DND-41 (cell line): ENCODE measurements at regions not wholly inside any gene's neighbourhood (a gene's known extent, or its start where the extent isn't known, plus 50 kb on each side); places are given as distances from the start of the nearest gene placed in this dataset.

Experiments
- EZH2 ChIP-seq: IDR thresholded peaks from 3 replicates; pipeline ENCODE4 v1.6.1; 2012; ENCODE audit warnings: borderline replicate concordance, low read depth, mild to moderate bottlenecking, moderate library complexity, low read length, inconsistent platforms; ENCODE audit not compliant: severe bottlenecking
- TF ChIP-seq, protein P1 (sequence below): IDR thresholded peaks from 2 replicates; pipeline ENCODE4 v1.5.1; 2012; ENCODE audit warnings: borderline replicate concordance, low read length, moderate library complexity, mild to moderate bottlenecking; ENCODE audit not compliant: poor library complexity, severe bottlenecking; ENCODE audit errors: extremely low read depth

DNA sequence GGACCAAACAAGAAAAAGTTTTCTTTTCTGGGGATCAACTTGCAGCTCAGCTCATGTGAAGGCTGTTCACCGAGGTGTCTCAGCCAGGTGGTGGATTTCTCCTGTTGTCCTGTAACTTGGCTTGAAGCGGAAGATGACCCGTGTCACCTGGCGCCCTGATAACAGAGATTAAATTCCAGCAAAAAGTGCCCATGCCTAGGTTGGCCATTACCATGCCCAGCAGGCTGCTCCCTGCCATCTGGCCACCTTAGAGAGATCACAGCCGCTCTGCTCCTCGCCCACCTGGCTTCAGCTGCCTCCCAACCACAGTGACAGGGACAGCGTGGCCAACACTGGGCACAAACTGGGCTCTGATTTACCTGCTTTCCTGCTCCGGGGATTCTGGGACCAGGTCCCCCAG lies 149.5 kb downstream of the ZBTB18 start:
- TF ChIP-seq, protein P1, sequence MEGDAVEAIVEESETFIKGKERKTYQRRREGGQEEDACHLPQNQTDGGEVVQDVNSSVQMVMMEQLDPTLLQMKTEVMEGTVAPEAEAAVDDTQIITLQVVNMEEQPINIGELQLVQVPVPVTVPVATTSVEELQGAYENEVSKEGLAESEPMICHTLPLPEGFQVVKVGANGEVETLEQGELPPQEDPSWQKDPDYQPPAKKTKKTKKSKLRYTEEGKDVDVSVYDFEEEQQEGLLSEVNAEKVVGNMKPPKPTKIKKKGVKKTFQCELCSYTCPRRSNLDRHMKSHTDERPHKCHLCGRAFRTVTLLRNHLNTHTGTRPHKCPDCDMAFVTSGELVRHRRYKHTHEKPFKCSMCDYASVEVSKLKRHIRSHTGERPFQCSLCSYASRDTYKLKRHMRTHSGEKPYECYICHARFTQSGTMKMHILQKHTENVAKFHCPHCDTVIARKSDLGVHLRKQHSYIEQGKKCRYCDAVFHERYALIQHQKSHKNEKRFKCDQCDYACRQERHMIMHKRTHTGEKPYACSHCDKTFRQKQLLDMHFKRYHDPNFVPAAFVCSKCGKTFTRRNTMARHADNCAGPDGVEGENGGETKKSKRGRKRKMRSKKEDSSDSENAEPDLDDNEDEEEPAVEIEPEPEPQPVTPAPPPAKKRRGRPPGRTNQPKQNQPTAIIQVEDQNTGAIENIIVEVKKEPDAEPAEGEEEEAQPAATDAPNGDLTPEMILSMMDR = no peak
- no peak for TF ChIP-seq EZH2
